ENCODE measurements at regions not wholly inside any gene's neighbourhood (a gene's known extent, or its start where the extent isn't known, plus 50 kb on each side); places are given as distances from the start of the nearest gene placed in this dataset.
"Not testable (repeated sequence)": the region's sequence is repeated elsewhere in the genome, so short reads cannot be mapped to it uniquely, and the experiment has no call there.

DNA sequence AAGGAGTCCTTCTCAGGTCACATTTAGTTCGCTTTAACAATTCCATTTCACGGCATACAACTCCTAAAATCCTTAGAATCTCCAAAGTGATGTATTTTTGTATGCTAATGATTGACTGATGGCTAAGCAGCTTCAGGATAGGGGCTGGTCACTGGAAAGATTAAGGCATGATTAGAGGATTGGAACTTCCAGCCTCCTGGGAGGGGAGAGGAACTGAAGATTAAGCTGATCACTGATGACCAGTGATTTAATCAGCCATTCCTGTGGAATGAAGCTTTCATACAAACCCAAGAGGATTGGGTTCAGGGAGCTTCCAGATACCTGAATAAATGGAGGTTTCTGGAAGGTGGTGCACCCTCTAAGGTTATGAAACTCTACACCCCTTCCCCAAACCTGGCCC is 123.9 kb upstream of the CDK13 start:
- no peak for DNase-seq

- no peak for DNase-seq
These were observed 122.5 kb upstream of the CDK13 start for GRCh38 chr7:39827571-39827970.

- DNase-seq: no peak
These were observed 121.0 kb upstream of the CDK13 start for GRCh38 chr7:39829028-39829427.

DNA sequence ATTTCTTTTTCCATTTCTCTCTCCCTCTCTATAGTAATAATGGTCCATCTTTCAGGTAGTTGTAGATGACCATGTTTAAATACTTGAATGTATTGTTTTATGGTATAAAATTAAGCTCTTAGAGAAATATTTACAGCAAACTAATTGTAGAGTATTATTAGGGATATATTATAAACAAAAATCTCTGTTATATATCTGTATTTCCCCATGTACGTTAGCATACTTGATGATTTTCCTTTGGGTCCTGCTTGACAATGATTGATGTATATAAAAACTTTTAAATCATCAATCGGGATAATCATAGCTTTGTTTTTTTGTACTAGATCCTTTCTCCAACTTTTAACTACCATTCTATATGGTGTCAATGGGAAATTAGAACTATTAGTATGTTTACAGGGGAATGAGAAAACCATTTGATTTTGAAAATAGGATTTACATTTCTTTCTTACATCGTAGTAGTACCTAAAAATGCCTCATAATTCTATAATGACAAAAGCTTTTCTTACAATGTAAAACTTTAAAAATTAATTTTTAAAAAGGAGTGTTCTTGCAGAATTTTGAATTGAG is 117.5 kb upstream of the CDK13 start:
- no peak for DNase-seq

DNA sequence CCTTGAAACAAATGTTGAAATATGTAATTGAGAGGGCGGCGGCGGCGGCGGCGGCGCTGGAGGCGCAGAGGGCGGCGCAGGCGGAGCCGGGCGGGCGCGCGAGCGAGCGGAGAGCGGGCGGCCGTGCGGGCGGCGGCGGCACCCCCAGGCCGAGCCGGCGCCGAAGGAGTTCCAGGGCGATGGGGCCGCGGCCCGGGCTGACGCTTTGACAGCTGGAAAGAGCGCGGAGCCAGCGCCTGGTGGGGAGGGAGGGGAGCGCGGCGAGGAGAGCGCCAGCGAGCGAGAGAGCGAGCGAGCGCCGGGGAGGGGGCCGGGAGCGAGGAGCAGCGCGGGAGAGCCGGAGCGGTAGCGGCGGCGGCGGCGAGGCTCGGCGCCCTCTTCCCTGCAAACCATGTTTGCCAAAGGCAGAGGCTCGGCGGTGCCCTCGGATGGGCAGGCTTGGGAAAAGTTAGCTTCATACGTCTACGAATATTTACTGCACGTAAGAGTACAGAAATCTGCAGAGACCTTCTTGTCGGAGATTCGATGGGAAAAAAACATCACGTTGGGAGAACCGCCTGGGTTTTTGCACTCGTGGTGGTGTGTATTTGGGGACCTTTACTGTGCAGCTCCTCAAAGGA is 116.8 kb upstream of the CDK13 start:
- not testable (repeated sequence) for DNase-seq

DNA sequence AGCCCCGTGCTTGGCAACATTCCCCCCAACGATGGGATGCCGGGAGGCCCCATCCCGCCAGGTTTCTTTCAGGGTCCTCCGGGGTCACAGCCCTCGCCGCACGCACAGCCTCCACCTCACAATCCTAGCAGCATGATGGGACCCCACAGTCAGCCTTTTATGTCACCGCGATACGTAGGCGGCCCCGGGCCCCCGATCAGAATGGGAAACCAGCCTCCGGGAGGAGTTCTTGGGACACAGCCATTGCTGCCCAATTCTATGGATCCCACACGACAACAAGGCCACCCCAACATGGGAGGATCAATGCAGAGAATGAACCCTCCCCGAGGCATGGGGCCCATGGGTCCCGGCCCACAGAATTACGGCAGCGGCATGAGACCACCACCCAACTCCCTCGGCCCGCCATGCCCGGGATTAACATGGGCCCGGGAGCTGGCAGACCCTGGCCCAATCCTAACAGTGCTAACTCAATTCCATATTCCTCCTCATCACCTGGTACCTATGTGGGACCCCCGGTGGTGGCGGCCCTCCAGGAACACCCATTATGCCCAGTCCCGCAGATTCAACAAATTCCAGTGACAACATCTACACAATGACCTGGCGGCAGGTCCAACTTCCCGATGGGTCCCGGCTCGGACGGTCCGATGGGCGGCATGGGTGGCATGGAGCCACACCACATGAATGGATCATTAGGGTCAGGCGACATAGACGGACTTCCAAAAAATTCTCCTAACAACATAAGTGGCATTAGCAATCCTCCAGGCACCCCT is 116.0 kb upstream of the CDK13 start:
- DNase-seq: not testable (repeated sequence)

GRCh38 chr7:39838326-39838725 is 111.7 kb upstream of the CDK13 start:
- DNase-seq: no peak

DNA sequence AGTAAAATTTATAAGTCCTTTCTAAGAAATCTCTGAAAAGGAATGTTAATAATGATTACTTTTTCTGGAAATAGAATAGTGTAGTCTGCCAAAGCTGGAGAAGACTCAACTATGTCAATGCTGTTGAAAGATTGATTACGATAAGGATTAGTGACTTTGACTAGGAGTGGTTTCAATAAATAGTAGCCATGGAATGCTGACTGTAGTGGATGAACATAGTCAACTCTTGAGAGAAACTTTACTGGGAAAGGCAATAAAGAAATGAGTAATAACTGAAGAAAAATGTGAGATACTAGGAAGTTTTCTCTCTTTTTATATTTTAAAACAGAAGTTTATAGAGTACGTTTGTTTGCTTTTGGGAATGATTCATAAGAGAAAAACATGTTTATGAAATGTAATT is 105.0 kb upstream of the CDK13 start:
- no peak for DNase-seq

GRCh38 chr7:39847227-39847626 is 102.8 kb upstream of the CDK13 start:
- no peak for DNase-seq

DNA sequence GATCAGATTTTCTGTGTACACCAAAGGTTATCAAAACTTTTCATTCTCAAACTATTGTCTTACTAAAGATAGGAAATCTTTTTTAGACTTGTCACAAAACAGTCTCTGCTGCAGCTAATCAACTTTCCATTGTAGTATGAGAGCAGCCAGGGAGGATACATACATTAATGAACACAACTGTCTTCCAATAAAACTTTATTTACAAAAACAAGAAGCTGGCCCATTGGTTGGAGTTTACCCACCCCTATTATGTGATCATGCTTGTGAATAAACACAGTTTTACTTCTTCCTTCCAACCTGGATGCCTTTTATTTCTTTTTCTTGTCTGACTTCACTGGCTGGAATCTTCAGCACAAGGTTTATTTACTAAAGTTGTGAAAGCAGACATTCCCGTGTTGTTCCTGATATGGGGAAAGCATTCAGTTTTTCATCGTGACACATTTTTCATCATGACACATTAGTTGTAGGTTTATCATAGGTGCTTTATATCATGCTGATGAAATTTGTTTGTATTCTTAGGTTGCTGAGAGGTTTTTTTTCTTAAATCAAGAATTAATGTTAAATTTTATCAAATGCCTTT is 98.5 kb upstream of the CDK13 start:
- no peak for DNase-seq

GRCh38 chr7:39854616-39855324 is 95.3 kb upstream of the CDK13 start:
- not testable (repeated sequence) for DNase-seq

GRCh38 chr7:39855325-39855674 is 94.8 kb upstream of the CDK13 start:
- no peak for DNase-seq

- DNase-seq: not testable (repeated sequence)
These were observed 86.3 kb upstream of the CDK13 start for GRCh38 chr7:39863675-39864322.

DNA sequence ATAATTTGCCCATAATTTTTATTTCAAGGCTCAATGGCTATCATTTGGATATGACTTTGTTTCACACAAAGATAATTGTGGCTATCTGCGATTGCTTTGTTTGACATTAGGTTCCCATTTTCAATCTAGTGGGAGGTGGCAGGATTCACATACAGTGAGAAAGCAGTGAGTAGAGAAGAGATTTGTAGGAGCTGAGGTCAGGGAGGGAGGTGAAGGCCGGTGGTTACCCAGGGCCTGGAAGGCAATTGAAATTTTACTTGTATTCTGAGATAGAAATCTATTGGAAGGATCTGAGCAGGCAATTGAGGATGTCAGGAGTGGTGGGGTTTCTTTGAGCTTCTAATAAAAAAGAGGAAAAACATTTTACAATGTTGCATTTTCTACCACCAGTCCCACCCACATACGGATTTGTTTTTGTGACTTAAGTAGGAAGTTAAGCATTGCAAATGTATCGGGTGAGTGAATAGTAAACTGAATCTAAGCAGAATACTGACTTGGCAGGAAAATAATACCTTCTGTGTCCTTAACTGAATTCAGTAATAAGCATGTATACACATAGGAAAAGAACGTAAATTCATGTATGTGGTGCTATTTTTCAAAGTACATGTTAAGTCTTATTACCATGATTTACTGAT is 80.1 kb upstream of the CDK13 start:
- not testable (repeated sequence) for DNase-seq

GRCh38 chr7:39871610-39872009 is 78.4 kb upstream of the CDK13 start:
- not testable (repeated sequence) for DNase-seq

DNA sequence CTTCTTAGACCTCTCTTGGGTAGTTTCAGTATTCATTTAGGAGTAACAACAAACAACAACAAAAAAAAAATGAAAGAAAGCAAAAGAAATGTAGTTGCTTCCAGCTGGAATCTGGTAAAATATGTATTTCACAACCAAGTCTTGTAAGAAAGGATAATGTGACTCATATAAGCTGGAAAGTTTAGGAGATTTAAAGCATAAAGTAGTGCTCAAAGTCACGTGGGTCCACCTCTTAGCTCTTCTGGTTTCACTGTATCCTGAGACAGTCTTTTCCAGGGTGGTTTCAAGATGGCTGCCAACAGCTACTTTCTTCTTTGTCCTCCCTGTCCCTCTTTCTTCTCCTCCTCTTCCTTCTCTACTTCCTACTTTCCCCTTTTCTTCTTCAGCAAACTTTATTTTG is 69.5 kb upstream of the CDK13 start:
- no peak for DNase-seq

DNA sequence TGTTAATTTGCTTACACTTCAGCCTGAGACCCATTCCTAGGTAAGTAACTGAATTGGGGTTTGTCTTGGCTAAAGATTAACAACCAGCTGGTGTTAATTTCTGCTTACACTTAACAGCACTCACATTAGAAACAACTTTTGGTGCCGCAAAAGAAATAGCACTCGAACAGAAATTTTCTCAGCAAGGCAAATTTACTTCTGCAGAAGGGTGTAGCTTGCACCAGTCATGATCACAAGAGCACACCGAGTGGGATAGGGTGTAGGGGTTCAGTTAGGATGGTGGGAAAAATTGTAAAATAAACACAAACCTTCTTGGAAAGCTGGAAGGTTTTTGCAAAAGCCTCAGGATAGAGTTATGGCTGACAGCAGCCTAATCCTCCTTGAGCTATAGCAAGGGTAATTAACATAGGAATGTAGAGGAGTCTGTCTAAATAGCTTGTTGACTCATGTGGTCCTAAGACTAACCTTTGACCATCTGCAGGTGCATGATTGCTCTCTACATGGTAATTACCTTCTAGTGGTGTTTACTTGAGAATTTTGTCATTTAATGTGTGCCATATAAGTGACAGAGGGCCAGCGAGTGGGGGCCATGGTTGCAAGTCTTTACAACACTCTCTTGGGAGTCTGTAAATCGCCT is 67.8 kb upstream of the CDK13 start:
- DNase-seq: no peak

GRCh38 chr7:39883812-39884390 is 66.2 kb upstream of the CDK13 start:
- DNase-seq: no peak

DNA sequence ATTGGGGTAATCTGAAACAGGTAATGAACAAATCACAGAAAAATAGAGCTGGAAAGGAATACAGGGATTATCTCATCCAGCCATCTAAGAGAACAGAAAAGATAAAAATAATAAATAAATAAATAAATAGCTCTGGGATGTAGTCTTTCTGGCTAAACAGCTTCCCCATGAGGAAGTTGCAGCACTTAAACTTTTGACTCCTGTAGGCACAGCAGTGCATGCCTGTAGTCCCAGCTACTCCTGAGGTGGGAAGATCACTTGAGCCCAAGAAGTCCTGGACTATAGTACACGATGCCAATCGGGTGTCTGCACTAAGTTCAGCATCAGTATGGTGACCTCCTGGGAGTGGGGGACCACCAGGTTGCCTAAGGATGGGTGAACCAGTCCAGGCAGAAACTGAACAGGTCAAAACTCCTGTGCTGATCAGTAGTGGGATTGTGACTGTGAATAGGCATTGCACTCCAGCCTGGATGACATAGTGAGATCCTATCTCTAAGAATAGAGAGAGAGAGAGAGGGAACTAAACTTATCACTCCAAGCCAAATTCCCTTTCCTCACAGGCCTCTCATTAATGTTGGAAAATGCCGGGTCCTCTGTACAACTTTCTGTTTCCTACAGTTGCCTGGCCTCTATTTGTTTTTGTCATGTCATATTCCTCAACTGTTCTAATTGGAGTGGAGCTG is 61.7 kb upstream of the CDK13 start:
- no peak for DNase-seq

GRCh38 chr7:39890411-39890810 is 59.6 kb upstream of the CDK13 start:
- no peak for DNase-seq

- no peak for DNase-seq
These were observed 58.2 kb upstream of the CDK13 start for GRCh38 chr7:39891894-39892293.

Data from KG1 (cell line).